ENCODE measurements at regions not wholly inside any gene's neighbourhood (a gene's known extent, or its start where the extent isn't known, plus 50 kb on each side); places are given as distances from the start of the nearest gene placed in this dataset.

GRCh38 chr10:52999258-52999657 is 226.7 kb upstream of the MBL2 start:
- intact Hi-C loops (cut with DNase I), result no loop called here
- ATAC-seq (no peak), DNase-seq (no peak)

- ATAC-seq (no peak), DNase-seq (no peak)
- intact Hi-C loops (cut with DNase I), result no loop called here
Measured at GRCh38 chr10:52997007-52997406, 224.4 kb upstream of the MBL2 start.

GRCh38 chr10:52994370-52994769 is 221.8 kb upstream of the MBL2 start:
- no peak for ATAC-seq
- intact Hi-C loops (cut with DNase I), result no loop called here
- no peak for DNase-seq

- intact Hi-C loops (cut with DNase I), result no loop called here
- ATAC-seq (no peak), DNase-seq (no peak)
Measured at GRCh38 chr10:52993109-52993508, 220.5 kb upstream of the MBL2 start.

GRCh38 chr10:52992567-52992966 is 220.0 kb upstream of the MBL2 start:
- no peak for ATAC-seq
- intact Hi-C loops (cut with DNase I), result no loop called here
- no peak for DNase-seq

- no peak for DNase-seq
- ATAC-seq, result no peak
- intact Hi-C loops (cut with DNase I), result no loop called here
Measured at GRCh38 chr10:52988923-52989322, 216.3 kb upstream of the MBL2 start.

- DNase-seq (no peak), ATAC-seq (no peak)
- intact Hi-C loops (cut with DNase I), result no loop called here
Measured at GRCh38 chr10:52986125-52986524, 213.5 kb upstream of the MBL2 start.

GRCh38 chr10:52984169-52984568 is 211.6 kb upstream of the MBL2 start:
- no peak for DNase-seq

GRCh38 chr10:52979295-52979990 is 206.9 kb upstream of the MBL2 start:
- intact Hi-C loops (cut with DNase I), result no loop called here
- ATAC-seq, result no peak

More at GRCh38 chr10:52984169-52984568, 211.6 kb upstream of the MBL2 start:
- intact Hi-C loops (cut with DNase I), result no loop called here
- ATAC-seq, result no peak

GRCh38 chr10:52977581-52977980 is 205.0 kb upstream of the MBL2 start:
- ATAC-seq, result no peak
- intact Hi-C loops (cut with DNase I), result no loop called here

More at GRCh38 chr10:52979295-52979990, 206.9 kb upstream of the MBL2 start:
- DNase-seq, result no peak

GRCh38 chr10:52967806-52968795 is 195.5 kb upstream of the MBL2 start:
- no peak for ATAC-seq
- intact Hi-C loops (cut with DNase I), result no loop called here

More at GRCh38 chr10:52977581-52977980, 205.0 kb upstream of the MBL2 start:
- DNase-seq, result no peak

GRCh38 chr10:52966904-52967303 is 194.3 kb upstream of the MBL2 start:
- intact Hi-C loops (cut with DNase I), result no loop called here
- no peak for DNase-seq
- ATAC-seq, result no peak

More at GRCh38 chr10:52967806-52968795, 195.5 kb upstream of the MBL2 start:
- no peak for DNase-seq

- intact Hi-C loops (cut with DNase I), result no loop called here
- ATAC-seq (no peak), DNase-seq (no peak)
Measured at GRCh38 chr10:52965938-52966401, 193.4 kb upstream of the MBL2 start.

GRCh38 chr10:52965509-52965908 is 192.9 kb upstream of the MBL2 start:
- intact Hi-C loops (cut with DNase I), result no loop called here
- ATAC-seq, result no peak

GRCh38 chr10:52961323-52961722 is 188.7 kb upstream of the MBL2 start:
- intact Hi-C loops (cut with DNase I), result no loop called here
- DNase-seq, result no peak
- ATAC-seq, result no peak

More at GRCh38 chr10:52965509-52965908, 192.9 kb upstream of the MBL2 start:
- no peak for DNase-seq

GRCh38 chr10:52959810-52960209 is 187.2 kb upstream of the MBL2 start:
- DNase-seq (no peak), ATAC-seq (no peak)
- intact Hi-C loops (cut with DNase I), result no loop called here

GRCh38 chr10:52956861-52957260 is 184.3 kb upstream of the MBL2 start:
- ATAC-seq (no peak), DNase-seq (no peak)
- intact Hi-C loops (cut with DNase I), result no loop called here

GRCh38 chr10:52956461-52956860 is 183.9 kb upstream of the MBL2 start:
- no peak for ATAC-seq
- intact Hi-C loops (cut with DNase I), result no loop called here
- DNase-seq, result no peak

- intact Hi-C loops (cut with DNase I), result no loop called here
Measured at GRCh38 chr10:52955337-52955736, 182.8 kb upstream of the MBL2 start.

GRCh38 chr10:52954407-52954806 is 181.8 kb upstream of the MBL2 start:
- intact Hi-C loops (cut with DNase I), result no loop called here
- DNase-seq (no peak), ATAC-seq (no peak)

More at GRCh38 chr10:52955337-52955736, 182.8 kb upstream of the MBL2 start:
- ATAC-seq (no peak), DNase-seq (no peak)
